GM12878 (cell line): ENCODE measurements at regions not wholly inside any gene's neighbourhood (a gene's known extent, or its start where the extent isn't known, plus 50 kb on each side); places are given as distances from the start of the nearest gene placed in this dataset.

ENCODE experiments used
- ATAC-seq: fragments of 200-7000 bp; cut with Tn5 transposase; 3 replicates; pipeline ENCODE4 v1.9.1; 2020; ENCODE audit warnings: mild to moderate bottlenecking, moderate library complexity
- BruUV-seq: library from RNA; stranded (reverse); fragments of 400-500 nt; replicated peaks from 2 replicates; lab custom pipeline; 2021; lab: Mats Ljungman, UMichigan
- CTCF ChIA-PET: fragments of 300-600 bp; sonication (Branson Sonifier 250); formaldehyde crosslinking; extraction: SDS; loops from one replicate; lab custom pipeline; 2021; ENCODE audit warnings: inconsistent platforms; lab: Yijun Ruan, JAX
- POLR2A ChIA-PET: fragments of 350-600 bp; formaldehyde crosslinking; extraction: SDS; loops from one replicate; lab custom pipeline; 2021; ENCODE audit warnings: inconsistent platforms; lab: Charles Lee
- RAD21 ChIA-PET: fragments of 300-600 bp; sonication (Branson Sonifier 250); formaldehyde crosslinking; loops from one replicate; lab custom pipeline; 2023; ENCODE audit warnings: antibody characterized with exemption; ENCODE audit not compliant: unreplicated experiment; lab: Charles Lee
- SMC1A ChIA-PET: fragments of 300-600 bp; sonication (Branson Sonifier 250); formaldehyde crosslinking; loops from one replicate; lab custom pipeline; 2023; ENCODE audit not compliant: unreplicated experiment, uncharacterized antibody; lab: Charles Lee
- DNase-seq: peaks from one replicate; pipeline ENCODE4 v3.0.0-alpha.2; 2011; ENCODE audit warnings: low read depth, low spot score
- FAIRE-seq: peaks from 3 replicates; lab custom pipeline; 2011; peaks lifted over from hg19 to GRCh38; lab: Jason Lieb, UNC
- H2AFZ ChIP-seq: 2 replicates; pipeline ENCODE4 v1.6.0; 2011; ENCODE audit warnings: low read depth, low read length, control low read depth; ENCODE audit not compliant: control insufficient read depth
- H3K27ac ChIP-seq: 2 replicates; pipeline ENCODE4 v1.5.1; 2011; ENCODE audit warnings: control low read depth; ENCODE audit not compliant: control insufficient read depth, insufficient read depth
- H3K27me3 ChIP-seq, 2 experiments: replicated peaks in 1 of 2; 2 replicates each; pipeline versions ENCODE4 v1.6.0 to v1.6.1; 2011; ENCODE audit warnings: low read length in 1 of 2; ENCODE audit not compliant: control insufficient read depth in 2 of 2, insufficient read depth in 2 of 2
- H3K36me3 ChIP-seq, 2 experiments: 2 replicates each; pipeline ENCODE4 v1.5.1; 2011; ENCODE audit warnings: low read length in 1 of 2; ENCODE audit not compliant: control insufficient read depth in 2 of 2, insufficient read depth in 2 of 2
- H3K4me1 ChIP-seq: 2 replicates; pipeline ENCODE4 v1.6.1; 2011; ENCODE audit warnings: mild to moderate bottlenecking, low read length, moderate library complexity, mixed read lengths; ENCODE audit not compliant: control insufficient read depth, insufficient read depth
- H3K4me2 ChIP-seq: 2 replicates; pipeline ENCODE4 v1.6.0; 2011; ENCODE audit warnings: control low read depth; ENCODE audit not compliant: control insufficient read depth, insufficient read depth
- H3K4me3 ChIP-seq: fragments of 200-600 bp; sonication (generic); 2 replicates; pipeline ENCODE4 v1.5.1; 2016
- H3K79me2 ChIP-seq: 2 replicates; pipeline ENCODE4 v1.6.0; 2011; ENCODE audit warnings: low read length; ENCODE audit not compliant: control insufficient read depth, insufficient read depth
- H3K9ac ChIP-seq: 2 replicates; pipeline ENCODE4 v1.8.0; 2011; ENCODE audit warnings: low read length, control low read depth, mixed read lengths; ENCODE audit not compliant: control insufficient read depth, insufficient read depth
- H3K9me3 ChIP-seq: replicated peaks from 3 replicates; pipeline ENCODE4 v1.5.1; 2011; ENCODE audit warnings: mild to moderate bottlenecking, low read length; ENCODE audit not compliant: control insufficient read depth, insufficient read depth
- H4K20me1 ChIP-seq: 2 replicates; pipeline ENCODE4 v1.6.0; 2011; ENCODE audit not compliant: control insufficient read depth, insufficient read depth
- MTA2 ChIP-seq: fragments of 450-650 bp; IDR thresholded peaks from 2 replicates; pipeline ENCODE4 v1.6.1; 2016; ENCODE audit warnings: low read depth, mild to moderate bottlenecking, moderate library complexity
- NR2C2 ChIP-seq: IDR thresholded peaks from 2 replicates; pipeline ENCODE4 v1.6.1; 2011; ENCODE audit warnings: borderline replicate concordance, low read depth; ENCODE audit not compliant: control insufficient read depth, insufficient read length
- SMAD5 ChIP-seq: IDR thresholded peaks from 2 replicates; pipeline ENCODE4 v1.6.1; 2016; ENCODE audit warnings: antibody characterized with exemption, low read depth
- SUPT20H ChIP-seq: IDR thresholded peaks from 2 replicates; pipeline ENCODE4 v1.6.1; 2011; ENCODE audit warnings: low read depth, mild to moderate bottlenecking, low read length, moderate library complexity, borderline replicate concordance; ENCODE audit not compliant: control insufficient read depth
- ZNF217 ChIP-seq: fragments of 450-650 bp; IDR thresholded peaks from 2 replicates; pipeline ENCODE4 v1.6.1; 2017; ENCODE audit warnings: antibody characterized with exemption, mild to moderate bottlenecking
- WGBS: methylation state at CpG from one replicate; pipeline ENCODE4 v1.1.6; 2016; ENCODE audit warnings: low lambda C conversion rate; ENCODE audit not compliant: insufficient replicate concordance, insufficient coverage; ENCODE audit errors: missing lambda C conversion rate; 5-methylcytosine and 5-hydroxymethylcytosine counted together
- in situ Hi-C: fragments of 300-500 bp; cut with MboI; formaldehyde crosslinking; loops from 9 replicates; pipeline ENCODE4 v1.14.3; 2018; ENCODE audit warnings: mixed read lengths
- intact Hi-C: fragments of 100-400 bp; cut with micrococcal nuclease; formaldehyde crosslinking; loops from one replicate; pipeline ENCODE4 v1.14.2; 2022; ENCODE audit not compliant: unreplicated experiment
- TF ChIP-seq, protein P1 (sequence below): fragments of 450-650 bp; IDR thresholded peaks from 2 replicates; pipeline ENCODE4 v1.6.1; 2014; ENCODE audit warnings: mild to moderate bottlenecking

DNA sequence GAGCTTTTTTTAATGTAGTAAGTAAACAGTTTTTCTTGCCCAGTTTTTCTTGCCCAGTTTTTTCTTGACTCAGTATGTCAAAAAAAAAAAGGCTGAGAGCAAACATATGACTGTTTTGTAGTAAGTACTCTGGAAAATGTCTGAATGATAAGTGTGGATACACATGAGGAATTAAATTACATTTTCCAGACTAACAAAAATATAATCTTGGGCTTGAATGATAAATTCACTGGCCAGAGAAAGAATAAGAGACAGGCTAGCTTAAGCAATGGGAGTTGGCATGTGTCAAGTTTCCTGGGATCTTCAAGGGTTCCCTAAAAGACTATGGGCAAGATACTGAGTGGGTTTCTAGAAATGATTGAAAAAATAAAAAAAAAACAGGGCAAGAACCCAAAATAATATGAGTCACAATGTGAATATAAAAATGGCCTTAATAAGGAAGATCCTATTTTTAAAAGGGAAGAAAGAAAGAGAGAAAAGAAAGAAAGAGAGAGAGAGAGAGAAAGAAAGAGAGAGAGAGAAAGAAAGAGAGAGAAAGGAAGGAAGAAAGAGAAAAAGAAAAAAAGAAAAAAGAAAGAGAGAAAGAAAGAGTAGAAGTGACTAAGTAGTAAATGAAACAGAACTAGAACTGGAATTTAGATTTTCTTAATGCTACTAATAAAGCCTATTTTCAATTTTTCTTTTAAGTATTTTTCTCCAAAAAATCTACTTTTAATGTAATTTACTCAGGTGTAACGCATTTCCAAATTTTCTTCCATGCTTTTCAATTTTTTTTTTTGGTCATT is 60.2 kb downstream of the TFPI2 start:
- 7% methylated on average over 1 of the region's 1 CpG for WGBS
- no peak overlapping the region for H3K4me2 ChIP-seq
- intact Hi-C loops (no loop called here), in situ Hi-C loops (no loop called here)
- H3K9ac ChIP-seq = no peak overlapping the region
- FAIRE-seq = no peak
- no peak overlapping the region for H3K27ac ChIP-seq
- no peak for TF ChIP-seq NR2C2
- no peak for TF ChIP-seq SUPT20H
- TF ChIP-seq MTA2 = no peak
- TF ChIP-seq, protein P1, sequence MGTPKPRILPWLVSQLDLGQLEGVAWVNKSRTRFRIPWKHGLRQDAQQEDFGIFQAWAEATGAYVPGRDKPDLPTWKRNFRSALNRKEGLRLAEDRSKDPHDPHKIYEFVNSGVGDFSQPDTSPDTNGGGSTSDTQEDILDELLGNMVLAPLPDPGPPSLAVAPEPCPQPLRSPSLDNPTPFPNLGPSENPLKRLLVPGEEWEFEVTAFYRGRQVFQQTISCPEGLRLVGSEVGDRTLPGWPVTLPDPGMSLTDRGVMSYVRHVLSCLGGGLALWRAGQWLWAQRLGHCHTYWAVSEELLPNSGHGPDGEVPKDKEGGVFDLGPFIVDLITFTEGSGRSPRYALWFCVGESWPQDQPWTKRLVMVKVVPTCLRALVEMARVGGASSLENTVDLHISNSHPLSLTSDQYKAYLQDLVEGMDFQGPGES = no peak
- no peak for TF ChIP-seq SMAD5
- no peak for TF ChIP-seq ZNF217
- no peak overlapping the region for H2AFZ ChIP-seq
- no peaks in the 10 kb centered on the region; a peak in 1 of 4 replicates for H3K27me3 ChIP-seq
- no peaks in the 10 kb centered on the region for H3K9me3 ChIP-seq
- DNase-seq = no peak
- ChIA-PET CTCF (no interaction called here), POLR2A (no interaction called here), SMC1A (no interaction called here), RAD21 (no interaction called here)
- no peaks in the 10 kb centered on the region for H3K79me2 ChIP-seq
- no peaks in the 10 kb centered on the region for H4K20me1 ChIP-seq
- BruUV-seq = no TSS peak
- H3K36me3 ChIP-seq = no peaks in the 10 kb centered on the region
- no peaks in the 10 kb centered on the region for H3K4me1 ChIP-seq
- H3K4me3 ChIP-seq = no peak overlapping the region
- ATAC-seq = no peak
